Type B pancreatic cell (in vitro differentiated cells): ENCODE measurements at regions not wholly inside any gene's neighbourhood (a gene's known extent, or its start where the extent isn't known, plus 50 kb on each side); places are given as distances from the start of the nearest gene placed in this dataset.
A peak's percentile ranks its signal among the peaks of the same experiment; 100 is the strongest.
"Not testable (repeated sequence)": the region's sequence is repeated elsewhere in the genome, so short reads cannot be mapped to it uniquely, and the experiment has no call there.

ENCODE experiments used
- DNase-seq: peaks from one replicate; pipeline ENCODE4 v3.0.0; 2021; ENCODE audit warnings: mixed read lengths; ENCODE audit not compliant: unreplicated experiment; ENCODE audit errors: extremely low spot score
- H3K27ac Mint-ChIP-seq: 2 replicates; pipeline ENCODE4 v1.8.0; 2021; ENCODE audit warnings: mild to moderate bottlenecking, mixed read lengths
- H3K27me3 Mint-ChIP-seq: 2 replicates; pipeline ENCODE4 v1.8.0; 2021; ENCODE audit warnings: mixed read lengths
- H3K36me3 Mint-ChIP-seq: 2 replicates; pipeline ENCODE4 v1.8.0; 2021; ENCODE audit warnings: mixed read lengths
- H3K4me1 Mint-ChIP-seq: one replicate; pipeline ENCODE4 v1.8.0; 2021; ENCODE audit warnings: mixed read lengths; ENCODE audit not compliant: unreplicated experiment
- H3K4me3 Mint-ChIP-seq: 2 replicates; pipeline ENCODE4 v1.8.0; 2021; ENCODE audit warnings: mild to moderate bottlenecking, mixed read lengths
- H3K9me3 Mint-ChIP-seq: 2 replicates; pipeline ENCODE4 v1.8.0; 2021; ENCODE audit warnings: mixed read lengths
- TF ChIP-seq, protein P1 (sequence below): fragments of 200-600 bp; sonication (generic); conservative IDR thresholded peaks from 2 replicates; pipeline ENCODE4 v1.5.0; 2021; ENCODE audit warnings: antibody characterized with exemption, mild to moderate bottlenecking

DNA sequence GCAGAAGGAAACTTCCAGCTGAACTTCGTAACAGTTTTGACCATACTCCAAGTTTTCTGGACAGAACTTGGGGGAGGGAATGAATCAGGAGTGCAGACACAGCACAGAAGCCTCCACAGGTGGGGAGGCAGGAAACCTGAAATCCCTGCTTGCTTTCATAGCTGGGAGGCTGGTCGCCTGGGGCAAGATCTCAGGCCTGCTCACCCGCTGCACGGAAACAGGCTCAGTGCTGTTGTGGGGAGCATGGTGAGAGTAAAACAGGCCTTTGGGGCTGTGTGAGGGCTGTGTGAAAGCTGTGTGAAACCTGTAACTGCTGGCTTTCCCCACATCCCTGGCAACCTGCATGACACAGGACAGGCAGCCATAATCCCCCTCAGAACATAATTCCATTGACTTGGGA is 85.2 kb upstream of the UFL1 start:
- Mint-ChIP-seq H3K36me3 (no peaks in the 10 kb centered on the region), H3K27me3 (no peaks in the 10 kb centered on the region), H3K27ac (no peak overlapping the region), H3K4me1 (no peaks in the 10 kb centered on the region), H3K4me3 (no peak overlapping the region), H3K9me3 (no peaks in the 10 kb centered on the region)
- TF ChIP-seq, protein P1, sequence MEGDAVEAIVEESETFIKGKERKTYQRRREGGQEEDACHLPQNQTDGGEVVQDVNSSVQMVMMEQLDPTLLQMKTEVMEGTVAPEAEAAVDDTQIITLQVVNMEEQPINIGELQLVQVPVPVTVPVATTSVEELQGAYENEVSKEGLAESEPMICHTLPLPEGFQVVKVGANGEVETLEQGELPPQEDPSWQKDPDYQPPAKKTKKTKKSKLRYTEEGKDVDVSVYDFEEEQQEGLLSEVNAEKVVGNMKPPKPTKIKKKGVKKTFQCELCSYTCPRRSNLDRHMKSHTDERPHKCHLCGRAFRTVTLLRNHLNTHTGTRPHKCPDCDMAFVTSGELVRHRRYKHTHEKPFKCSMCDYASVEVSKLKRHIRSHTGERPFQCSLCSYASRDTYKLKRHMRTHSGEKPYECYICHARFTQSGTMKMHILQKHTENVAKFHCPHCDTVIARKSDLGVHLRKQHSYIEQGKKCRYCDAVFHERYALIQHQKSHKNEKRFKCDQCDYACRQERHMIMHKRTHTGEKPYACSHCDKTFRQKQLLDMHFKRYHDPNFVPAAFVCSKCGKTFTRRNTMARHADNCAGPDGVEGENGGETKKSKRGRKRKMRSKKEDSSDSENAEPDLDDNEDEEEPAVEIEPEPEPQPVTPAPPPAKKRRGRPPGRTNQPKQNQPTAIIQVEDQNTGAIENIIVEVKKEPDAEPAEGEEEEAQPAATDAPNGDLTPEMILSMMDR, result no peak
- no peak for DNase-seq

DNA sequence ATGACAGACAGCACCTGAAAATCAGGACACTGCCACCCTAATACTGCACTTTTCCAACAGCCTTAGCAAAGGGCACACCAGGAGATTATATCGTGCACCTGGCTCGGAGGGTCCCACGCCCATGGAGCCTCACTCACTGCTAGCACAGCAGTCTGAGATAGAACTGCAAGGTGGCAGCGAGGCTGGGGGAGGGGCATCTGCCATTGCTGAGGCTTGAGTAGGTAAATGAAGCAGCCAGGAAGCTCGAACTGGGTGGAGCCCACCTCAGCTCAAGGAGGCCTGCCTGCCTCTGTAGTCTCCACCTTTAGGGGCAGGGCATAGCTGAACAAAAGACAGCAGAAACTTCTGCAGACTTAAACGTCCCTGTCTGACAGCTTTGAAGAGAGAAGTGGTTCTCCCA is 84.4 kb upstream of the UFL1 start:
- not testable (repeated sequence) for H3K27ac Mint-ChIP-seq, H3K36me3 Mint-ChIP-seq, DNase-seq, H3K9me3 Mint-ChIP-seq, H3K4me3 Mint-ChIP-seq, H3K27me3 Mint-ChIP-seq, H3K4me1 Mint-ChIP-seq

DNA sequence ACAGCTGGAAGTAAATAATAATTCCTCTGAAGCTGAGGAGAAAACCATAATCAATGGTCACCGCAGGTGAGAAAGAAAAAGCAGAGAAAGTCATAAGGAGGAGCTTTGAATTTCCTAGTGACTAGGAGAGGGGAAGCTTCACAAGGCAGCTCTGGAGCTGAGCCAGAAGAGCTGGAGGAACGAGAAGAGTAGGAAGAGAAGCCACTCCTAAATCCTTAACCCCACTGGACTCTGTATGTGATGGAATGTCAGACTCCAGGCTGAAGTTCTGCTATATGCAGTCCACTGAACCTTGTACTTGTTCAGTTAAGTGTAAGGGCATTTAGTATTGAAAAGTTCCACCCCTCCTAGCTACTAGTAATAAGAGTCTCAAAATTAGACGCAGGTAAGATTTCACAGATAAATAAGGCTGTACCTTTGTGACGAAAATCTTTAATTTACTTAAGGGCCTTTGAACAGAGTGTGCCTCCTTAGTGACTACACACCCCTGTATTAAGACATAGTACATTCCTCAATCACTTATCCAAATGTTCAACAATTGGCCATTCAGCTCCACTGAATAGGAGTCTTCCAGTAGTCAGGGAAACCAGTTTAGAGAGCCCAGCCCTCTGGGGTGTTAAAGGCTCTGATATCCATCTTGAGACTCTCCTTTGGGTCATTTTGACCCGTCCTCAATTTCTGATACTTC is 71.4 kb upstream of the UFL1 start:
- no peaks in the 10 kb centered on the region for H3K27me3 Mint-ChIP-seq
- TF ChIP-seq, protein P1, result no peak
- H3K9me3 Mint-ChIP-seq, result no peaks in the 10 kb centered on the region
- peak overlapping the region; percentile 47 for H3K4me3 Mint-ChIP-seq
- no peaks in the 10 kb centered on the region for H3K36me3 Mint-ChIP-seq
- H3K4me1 Mint-ChIP-seq, result peaks cover 11% of the 10 kb centered on the region
- no peak for DNase-seq
- H3K27ac Mint-ChIP-seq, result peak overlapping the region; percentile 51

DNA sequence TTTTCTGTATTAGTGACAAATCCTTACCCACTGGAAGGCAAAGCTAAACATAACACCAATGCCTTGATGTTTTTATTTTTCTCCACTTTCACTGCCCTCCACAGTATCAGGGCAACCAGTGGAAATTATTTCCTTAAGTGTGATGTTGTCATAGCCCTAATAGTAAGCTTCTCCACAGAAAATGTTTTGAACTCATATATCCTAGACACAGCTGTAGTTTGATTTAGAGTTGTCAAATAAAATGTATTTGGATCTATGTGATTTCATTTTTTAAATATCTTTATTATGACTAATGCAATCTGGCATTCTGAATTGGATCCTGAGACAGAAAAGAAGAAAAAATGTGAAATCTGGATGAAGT is 70.9 kb upstream of the UFL1 start:
- Mint-ChIP-seq H3K4me1 (peaks cover 11% of the 10 kb centered on the region), H3K36me3 (no peaks in the 10 kb centered on the region), H3K27ac (peak overlapping the region; percentile 51), H3K4me3 (no peak overlapping the region), H3K27me3 (no peaks in the 10 kb centered on the region), H3K9me3 (no peaks in the 10 kb centered on the region)
- DNase-seq, result no peak
- TF ChIP-seq, protein P1, result no peak

DNA sequence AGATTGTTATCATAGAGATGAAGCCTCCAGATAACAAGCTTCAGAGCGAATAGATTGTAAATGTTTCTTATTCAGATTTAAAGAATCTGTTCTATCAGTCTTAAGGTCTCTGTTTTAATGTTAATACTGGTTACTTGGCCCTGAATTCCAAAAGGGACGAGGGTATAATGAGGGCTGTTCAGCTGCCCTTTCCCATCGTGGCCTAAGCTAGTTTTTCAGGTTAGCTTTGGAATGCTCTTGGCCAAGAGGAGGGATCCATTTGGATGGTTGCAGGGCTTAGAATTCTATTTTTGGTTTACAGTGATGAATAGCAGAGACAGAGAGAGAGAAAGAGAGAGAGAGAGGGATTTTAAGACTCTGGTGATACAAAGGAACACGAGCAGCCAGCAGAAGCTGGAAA is 62.8 kb upstream of the UFL1 start:
- Mint-ChIP-seq H3K36me3 (peaks cover 6% of the 10 kb centered on the region), H3K4me1 (no peaks in the 10 kb centered on the region), H3K27me3 (no peaks in the 10 kb centered on the region), H3K9me3 (no peaks in the 10 kb centered on the region), H3K27ac (no peak overlapping the region), H3K4me3 (no peak overlapping the region)
- DNase-seq, result no peak
- TF ChIP-seq, protein P1, result no peak

DNA sequence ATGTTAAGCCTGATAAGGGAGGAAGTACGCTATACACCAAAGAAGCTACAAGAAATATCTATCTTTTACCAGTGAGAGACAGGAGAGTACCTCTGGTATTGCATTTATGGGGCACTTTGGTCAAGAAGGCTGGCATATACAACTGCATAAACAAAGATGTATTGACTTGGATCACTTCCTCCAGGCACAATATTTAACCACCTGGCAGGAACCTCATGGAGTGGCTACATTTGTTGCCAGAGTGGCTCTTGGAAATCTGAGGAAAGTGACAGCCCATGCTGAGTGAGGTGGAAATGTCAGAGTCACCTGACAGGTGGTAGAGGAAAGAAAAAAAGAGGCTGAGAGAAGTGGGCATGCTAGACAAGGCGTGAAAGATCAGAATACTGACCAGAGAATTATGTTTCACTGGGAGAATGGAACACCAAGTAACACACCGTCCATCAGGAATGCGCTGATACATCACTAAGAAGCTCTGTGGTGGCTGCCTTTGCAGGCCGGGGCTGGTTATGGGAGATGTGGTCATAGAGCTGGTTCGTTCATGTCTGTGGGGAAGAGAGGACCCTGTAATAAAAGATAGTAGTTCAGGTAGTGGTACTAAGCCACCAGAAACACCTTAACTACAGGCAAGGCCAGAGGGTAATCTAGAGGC is 61.4 kb upstream of the UFL1 start:
- H3K27me3 Mint-ChIP-seq, result no peaks in the 10 kb centered on the region
- H3K4me1 Mint-ChIP-seq, result no peaks in the 10 kb centered on the region
- H3K27ac Mint-ChIP-seq, result no peak overlapping the region
- no peak for DNase-seq
- H3K36me3 Mint-ChIP-seq, result peaks cover 6% of the 10 kb centered on the region
- H3K9me3 Mint-ChIP-seq, result no peaks in the 10 kb centered on the region
- no peak overlapping the region for H3K4me3 Mint-ChIP-seq
- TF ChIP-seq, protein P1, result no peak
